Naive thymus-derived CD8-positive, alpha-beta T cell (primary cell): ENCODE measurements at regions not wholly inside any gene's neighbourhood (a gene's known extent, or its start where the extent isn't known, plus 50 kb on each side); places are given as distances from the start of the nearest gene placed in this dataset.

Experiments used
- ATAC-seq, 2 donors: fragments of 150-1000 bp; cut with Tn5 transposase in 1 of 2; sonication (Bioruptor Pico), chemical (Tn5 transposase) in 1 of 2; 1 replicate in 1 of 2; 2 replicates in 1 of 2; pipeline ENCODE4 v1.10.0; 2021; ENCODE audit warnings: mild to moderate bottlenecking in 2 of 2, moderate library complexity in 2 of 2
- POLR2A ChIA-PET: fragments of 350-600 bp; sonication (Branson Sonifier 250); formaldehyde crosslinking; loops from one replicate; lab custom pipeline; 2021; ENCODE audit warnings: antibody characterized with exemption; lab: Charles Lee
- DNase-seq, 10 donors: peaks; one replicate each; pipeline versions ENCODE4 v3.0.0 to v3.0.0-alpha.2; 2020 to 2022
- H3K27ac Mint-ChIP-seq, 10 donors: one replicate each; pipeline ENCODE4 v1.8.0; 2020 to 2022; ENCODE audit warnings: mild to moderate bottlenecking in 10 of 10, mixed read lengths in 10 of 10, moderate library complexity in 4 of 10, inconsistent platforms in 1 of 10
- H3K27me3 Mint-ChIP-seq, 5 donors: one replicate each; pipeline ENCODE4 v1.8.0; 2021 to 2022; ENCODE audit warnings: mixed read lengths in 5 of 5
- H3K36me3 Mint-ChIP-seq, 3 donors: one replicate each; pipeline ENCODE4 v1.8.0; 2020 to 2022; ENCODE audit warnings: mixed read lengths in 3 of 3, mild to moderate bottlenecking in 2 of 3, inconsistent platforms in 1 of 3
- H3K4me1 Mint-ChIP-seq, 4 donors: one replicate each; pipeline ENCODE4 v1.8.0; 2021 to 2022; ENCODE audit warnings: mixed read lengths in 4 of 4
- H3K4me3 Mint-ChIP-seq, 10 donors: one replicate each; pipeline ENCODE4 v1.8.0; 2020 to 2022; ENCODE audit warnings: mild to moderate bottlenecking in 10 of 10, mixed read lengths in 10 of 10, moderate library complexity in 6 of 10, inconsistent platforms in 1 of 10
- H3K9me3 Mint-ChIP-seq, 9 donors: one replicate each; pipeline ENCODE4 v1.8.0; 2020 to 2022; ENCODE audit warnings: mixed read lengths in 9 of 9, mild to moderate bottlenecking in 3 of 9, inconsistent platforms in 1 of 9, moderate library complexity in 1 of 9

- no peak overlapping the region for H3K27ac Mint-ChIP-seq
- POLR2A ChIA-PET, result interaction anchor here (0.7 kb wide), 1 partner anchor 1382 kb away, joined by 5 read pairs; no protein-coding TSS in a partner anchor
- H3K4me1 Mint-ChIP-seq, result no peaks in the 10 kb centered on the region
Observed at GRCh38 chr4:146998157-146998556, 52.5 kb upstream of the TTC29 start.

DNA sequence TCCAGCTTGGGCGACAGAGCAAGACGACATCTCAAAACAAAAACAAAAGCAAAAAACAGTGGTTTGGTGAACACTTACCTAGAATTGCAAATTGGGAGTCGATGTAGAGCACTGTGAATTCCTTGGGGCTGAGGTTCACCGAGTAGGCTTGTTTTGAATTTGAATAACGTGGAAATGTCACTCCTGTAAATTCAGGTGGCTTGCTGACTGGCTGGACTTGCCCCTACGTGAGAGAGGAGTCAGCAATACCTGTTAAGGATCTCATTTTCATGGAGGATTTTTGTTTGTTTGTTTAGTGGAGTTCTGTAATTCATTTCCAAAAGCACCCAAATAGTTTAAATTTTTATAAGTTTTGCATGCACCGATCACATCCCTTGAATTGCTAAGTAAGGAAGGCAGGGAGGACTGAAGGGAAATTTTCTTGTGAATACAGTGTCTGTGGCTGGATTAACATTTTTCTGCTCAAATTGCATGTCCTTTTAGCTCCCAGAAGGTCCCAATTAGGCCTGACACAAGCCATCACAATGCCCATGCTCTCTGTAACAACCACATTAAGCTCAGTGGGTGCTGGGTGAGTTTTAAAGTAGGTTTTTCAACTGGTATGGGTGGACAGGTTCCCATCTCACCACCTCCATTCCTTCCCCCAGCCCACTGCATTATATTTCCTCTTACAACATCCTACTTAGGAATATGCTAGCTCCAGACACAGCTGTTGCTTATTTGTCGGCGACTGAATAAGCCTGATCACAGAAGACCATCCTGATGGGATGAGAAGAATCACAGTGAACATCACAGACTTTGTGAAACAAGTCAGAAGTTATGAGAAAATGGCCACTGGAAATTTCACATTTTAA, 58.5 kb upstream of the TTC29 start:
- Mint-ChIP-seq H3K27me3 (peaks cover 0 to 12% (median 5%) of the 10 kb centered on the region in 5 donors), H3K27ac (no peak overlapping the region), H3K36me3 (no peaks in the 10 kb centered on the region), H3K4me1 (no peaks in the 10 kb centered on the region), H3K9me3 (no peaks in the 10 kb centered on the region), H3K4me3 (no peak overlapping the region)
- no peak for ATAC-seq
- POLR2A ChIA-PET, result no interaction called here
- DNase-seq, result no peak

More at GRCh38 chr4:146998157-146998556, 52.5 kb upstream of the TTC29 start:
- Mint-ChIP-seq H3K27me3 (peaks cover 5 to 25% (median 7%) of the 10 kb centered on the region in 5 donors), H3K4me3 (no peak overlapping the region), H3K9me3 (peaks cover 0 to 18% (median 3%) of the 10 kb centered on the region in 9 donors), H3K36me3 (peaks cover 0 to 10% (median 0%) of the 10 kb centered on the region in 3 donors)
- ATAC-seq, result no peak
- DNase-seq, result no peak

GRCh38 chr4:147006229-147006628, 60.6 kb upstream of the TTC29 start:
- DNase-seq (no peak), ATAC-seq (no peak)
- Mint-ChIP-seq H3K4me3 (no peak overlapping the region), H3K27ac (no peak overlapping the region), H3K36me3 (no peaks in the 10 kb centered on the region), H3K9me3 (no peaks in the 10 kb centered on the region), H3K4me1 (no peaks in the 10 kb centered on the region), H3K27me3 (peaks cover 0 to 9% (median 4%) of the 10 kb centered on the region in 5 donors)
- POLR2A ChIA-PET, result no interaction called here

GRCh38 chr4:147009875-147010274, 64.2 kb upstream of the TTC29 start:
- POLR2A ChIA-PET, result no interaction called here
- H3K36me3 Mint-ChIP-seq, result no peaks in the 10 kb centered on the region
- H3K27me3 Mint-ChIP-seq, result peaks cover 0 to 4% (median 1%) of the 10 kb centered on the region in 5 donors
- no peaks in the 10 kb centered on the region for H3K4me1 Mint-ChIP-seq
- ATAC-seq, result no peak
- H3K4me3 Mint-ChIP-seq, result no peak overlapping the region
- no peak for DNase-seq
- no peaks in the 10 kb centered on the region for H3K9me3 Mint-ChIP-seq
- no peak overlapping the region for H3K27ac Mint-ChIP-seq

GRCh38 chr4:147011411-147011810, 65.7 kb upstream of the TTC29 start:
- ATAC-seq, result no peak
- no peak overlapping the region for H3K27ac Mint-ChIP-seq

DNA sequence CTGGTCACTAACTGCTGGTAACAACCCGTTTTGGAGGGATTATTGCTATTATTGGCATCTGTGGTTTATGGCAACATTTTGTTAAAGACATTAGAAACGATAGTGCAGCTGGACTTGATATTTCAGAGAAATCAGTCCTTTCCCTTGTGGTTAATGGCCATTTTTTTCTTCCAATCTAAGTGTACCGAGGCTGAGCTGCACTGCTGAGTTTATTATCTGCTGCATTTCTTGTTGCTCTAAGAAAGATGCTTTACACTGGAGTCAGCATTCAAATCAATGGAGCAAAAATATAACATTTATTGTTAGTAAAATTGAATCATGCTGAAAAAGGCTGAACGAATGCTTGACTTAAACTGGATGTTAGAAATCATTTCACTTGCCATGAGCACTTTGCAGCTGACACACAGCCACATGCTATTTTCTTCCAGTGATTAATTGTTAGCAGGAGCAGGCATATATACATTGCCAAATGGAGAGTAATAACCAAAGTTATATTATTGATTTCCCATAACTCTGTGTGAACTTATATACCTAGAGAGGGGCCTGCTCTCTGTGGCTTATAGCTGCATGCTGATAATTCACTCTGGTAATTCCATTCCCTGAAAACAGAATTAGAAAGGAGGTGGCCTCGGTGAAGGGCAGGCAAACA, 66.5 kb upstream of the TTC29 start:
- Mint-ChIP-seq H3K36me3 (no peaks in the 10 kb centered on the region), H3K4me1 (no peaks in the 10 kb centered on the region), H3K27ac (no peak overlapping the region), H3K4me3 (no peak overlapping the region), H3K9me3 (no peaks in the 10 kb centered on the region), H3K27me3 (peaks cover 0 to 7% (median 4%) of the 10 kb centered on the region in 5 donors)
- no peak for DNase-seq
- POLR2A ChIA-PET, result no interaction called here
- ATAC-seq, result no peak

More at GRCh38 chr4:147011411-147011810, 65.7 kb upstream of the TTC29 start:
- H3K27me3 Mint-ChIP-seq, result peaks cover 0 to 7% (median 4%) of the 10 kb centered on the region in 5 donors
- no peaks in the 10 kb centered on the region for H3K9me3 Mint-ChIP-seq
- H3K36me3 Mint-ChIP-seq, result no peaks in the 10 kb centered on the region
- POLR2A ChIA-PET, result no interaction called here
- H3K4me1 Mint-ChIP-seq, result no peaks in the 10 kb centered on the region
- no peak overlapping the region for H3K4me3 Mint-ChIP-seq
- no peak for DNase-seq

GRCh38 chr4:147014946-147015345, 69.3 kb upstream of the TTC29 start:
- Mint-ChIP-seq H3K4me1 (no peaks in the 10 kb centered on the region), H3K27ac (no peak overlapping the region), H3K27me3 (peaks cover 0 to 7% (median 2%) of the 10 kb centered on the region in 5 donors), H3K4me3 (no peak overlapping the region), H3K9me3 (no peaks in the 10 kb centered on the region), H3K36me3 (no peaks in the 10 kb centered on the region)
- DNase-seq, result no peak
- POLR2A ChIA-PET, result no interaction called here
- no peak for ATAC-seq

DNA sequence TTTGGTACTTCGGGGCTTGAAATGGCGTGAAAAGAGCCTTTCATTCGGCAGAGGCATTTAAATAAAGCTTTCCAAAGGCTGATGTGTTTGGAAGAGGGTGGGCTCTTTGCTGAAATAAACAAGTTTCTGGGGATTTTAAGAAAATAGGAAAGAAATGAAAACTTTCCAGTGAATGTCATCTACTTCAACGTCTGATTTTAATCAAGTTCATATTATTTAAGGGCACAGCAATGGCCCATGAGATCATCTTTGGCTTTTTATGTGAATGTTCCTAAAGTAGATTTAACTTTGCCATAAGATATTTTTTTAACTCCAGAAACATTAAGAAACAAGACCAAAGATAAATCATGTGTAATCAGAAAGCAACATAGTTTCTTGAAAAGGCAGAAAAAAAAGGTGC, 69.8 kb upstream of the TTC29 start:
- H3K27ac Mint-ChIP-seq, result no peak overlapping the region
- POLR2A ChIA-PET, result no interaction called here
- peaks cover 0 to 7% (median 0%) of the 10 kb centered on the region in 5 donors for H3K27me3 Mint-ChIP-seq
- no peaks in the 10 kb centered on the region for H3K9me3 Mint-ChIP-seq
- DNase-seq (no peak), ATAC-seq (no peak)
- H3K4me3 Mint-ChIP-seq, result no peak overlapping the region
- H3K36me3 Mint-ChIP-seq, result no peaks in the 10 kb centered on the region
- H3K4me1 Mint-ChIP-seq, result no peaks in the 10 kb centered on the region

- DNase-seq (no peak), ATAC-seq (no peak)
- H3K36me3 Mint-ChIP-seq, result no peaks in the 10 kb centered on the region
- H3K4me1 Mint-ChIP-seq, result no peaks in the 10 kb centered on the region
- no peaks in the 10 kb centered on the region for H3K9me3 Mint-ChIP-seq
- no peak overlapping the region for H3K4me3 Mint-ChIP-seq
- POLR2A ChIA-PET, result no interaction called here
- H3K27me3 Mint-ChIP-seq, result peaks cover 0 to 7% (median 0%) of the 10 kb centered on the region in 5 donors
- H3K27ac Mint-ChIP-seq, result no peak overlapping the region
Observed at GRCh38 chr4:147017081-147017480, 71.4 kb upstream of the TTC29 start.

DNA sequence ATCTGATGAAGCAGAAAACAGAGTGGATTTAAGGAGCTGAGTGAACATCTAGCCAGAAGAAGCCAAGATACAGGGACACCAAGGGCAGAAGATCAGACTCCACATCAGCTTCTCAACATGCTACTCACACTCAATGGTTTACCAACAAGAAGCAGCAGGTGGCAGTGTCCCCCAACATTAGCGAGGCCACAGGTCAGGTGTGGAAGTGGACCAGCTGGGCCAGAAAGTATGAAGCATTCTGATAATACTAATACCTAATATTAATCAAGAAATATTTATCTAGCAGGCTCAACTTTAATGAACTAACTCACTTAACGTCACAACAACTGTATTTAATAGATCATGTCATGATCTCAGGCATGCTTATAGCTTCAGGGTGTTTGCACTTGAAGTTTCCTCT, 73.4 kb upstream of the TTC29 start:
- Mint-ChIP-seq H3K27ac (no peak overlapping the region), H3K4me3 (no peak overlapping the region), H3K27me3 (peaks cover 0 to 7% (median 0%) of the 10 kb centered on the region in 5 donors), H3K4me1 (no peaks in the 10 kb centered on the region), H3K36me3 (no peaks in the 10 kb centered on the region), H3K9me3 (no peaks in the 10 kb centered on the region)
- DNase-seq, result peak; percentile 3 to 72 (median 35)
- POLR2A ChIA-PET, result no interaction called here
- ATAC-seq, result no peak

DNA sequence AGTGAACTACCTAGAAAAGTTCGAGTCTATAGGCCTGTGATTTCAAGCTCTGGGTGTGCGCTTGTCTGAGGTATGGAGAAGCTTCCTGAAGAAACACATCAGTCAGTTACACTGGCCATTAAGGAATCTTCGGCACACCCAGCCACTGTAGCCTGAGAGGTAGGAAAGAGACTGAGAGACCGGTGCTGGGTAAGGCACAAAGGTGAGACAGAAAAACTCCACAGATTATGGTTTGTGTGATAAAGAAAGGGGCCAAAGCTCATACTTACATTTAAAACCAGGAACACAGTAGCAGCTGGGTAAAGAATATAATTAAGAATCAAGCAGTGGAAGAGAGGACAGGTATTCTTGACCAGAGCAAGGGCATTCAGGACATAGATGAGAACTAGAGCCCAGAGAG, 74.8 kb upstream of the TTC29 start:
- H3K4me1 Mint-ChIP-seq, result no peaks in the 10 kb centered on the region
- POLR2A ChIA-PET, result no interaction called here

GRCh38 chr4:147025042-147025441, 79.4 kb upstream of the TTC29 start:
- H3K36me3 Mint-ChIP-seq, result no peaks in the 10 kb centered on the region

More for the DNA sequence above, 74.8 kb upstream of the TTC29 start:
- ATAC-seq (no peak), DNase-seq (no peak)
- H3K27me3 Mint-ChIP-seq, result no peaks in the 10 kb centered on the region
- H3K4me3 Mint-ChIP-seq, result no peak overlapping the region
- no peak overlapping the region for H3K27ac Mint-ChIP-seq
- no peaks in the 10 kb centered on the region for H3K36me3 Mint-ChIP-seq
- no peaks in the 10 kb centered on the region for H3K9me3 Mint-ChIP-seq

DNA sequence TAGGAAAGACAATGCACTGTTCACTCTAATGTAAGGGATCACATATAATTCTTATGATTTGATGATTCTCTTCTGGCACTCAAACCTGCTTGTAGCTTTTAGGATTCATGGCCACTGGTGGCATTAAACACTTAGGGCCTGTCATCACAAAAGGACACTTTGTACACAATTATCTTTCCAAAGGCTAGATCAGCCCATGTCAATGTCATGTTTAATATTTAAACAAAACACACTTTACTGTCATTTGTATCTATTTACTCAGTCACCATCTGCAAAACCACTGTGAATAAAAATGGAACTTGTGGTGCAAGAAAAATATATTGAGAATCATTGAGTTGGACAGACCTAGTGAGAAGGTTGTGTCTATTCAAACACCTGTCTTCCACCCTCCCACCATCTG, 83.6 kb upstream of the TTC29 start:
- H3K4me3 Mint-ChIP-seq, result no peak overlapping the region
- no peaks in the 10 kb centered on the region for H3K27me3 Mint-ChIP-seq
- H3K36me3 Mint-ChIP-seq, result no peaks in the 10 kb centered on the region
- no peak overlapping the region for H3K27ac Mint-ChIP-seq
- POLR2A ChIA-PET, result no interaction called here
- ATAC-seq (no peak), DNase-seq (no peak)
- no peaks in the 10 kb centered on the region for H3K9me3 Mint-ChIP-seq
- no peaks in the 10 kb centered on the region for H3K4me1 Mint-ChIP-seq

More at GRCh38 chr4:147025042-147025441, 79.4 kb upstream of the TTC29 start:
- H3K4me3 Mint-ChIP-seq, result no peak overlapping the region
- POLR2A ChIA-PET, result interaction anchor here (0.6 kb wide), 1 partner anchor 73 kb away, joined by 3 read pairs; no protein-coding TSS in a partner anchor
- no peaks in the 10 kb centered on the region for H3K4me1 Mint-ChIP-seq
- DNase-seq (no peak), ATAC-seq (no peak)
- no peaks in the 10 kb centered on the region for H3K27me3 Mint-ChIP-seq
- no peaks in the 10 kb centered on the region for H3K9me3 Mint-ChIP-seq
- no peak overlapping the region for H3K27ac Mint-ChIP-seq
